Tibial artery (tissue), 4 donors: ENCODE measurements at regions not wholly inside any gene's neighbourhood (a gene's known extent, or its start where the extent isn't known, plus 50 kb on each side); places are given as distances from the start of the nearest gene placed in this dataset.

ENCODE experiments used
- DNase-seq, 2 donors: peaks; one replicate each; pipeline ENCODE4 v3.0.0-alpha.2; 2019
- H3K27ac ChIP-seq, 2 donors: fragments of 200-600 bp; sonication (generic) in 1 of 2; 1 replicate in 1 of 2; 2 replicates in 1 of 2; pipeline ENCODE4 v1.5.1; 2018 to 2019; ENCODE audit warnings: mild to moderate bottlenecking in 1 of 2
- H3K27me3 ChIP-seq, 2 donors: fragments of 200-600 bp; sonication (generic) in 1 of 2; one replicate each; pipeline versions ENCODE4 v1.5.1 to v1.6.0; 2016 to 2019
- H3K36me3 ChIP-seq, 3 donors: fragments of 200-600 bp; sonication (generic) in 2 of 3; one replicate each; pipeline ENCODE4 v1.5.1; 2016 to 2019; ENCODE audit warnings: mild to moderate bottlenecking in 2 of 3
- H3K4me1 ChIP-seq, 4 donors: fragments of 200-600 bp; sonication (generic) in 2 of 4; 1 replicate in 3 of 4; 2 replicates in 1 of 4; pipeline ENCODE4 v1.5.1; 2016 to 2019
- H3K4me3 ChIP-seq, 2 donors: fragments of 200-600 bp; sonication (generic) in 1 of 2; 1 replicate in 1 of 2; 2 replicates in 1 of 2; pipeline ENCODE4 v1.5.1; 2018 to 2019; ENCODE audit warnings: mild to moderate bottlenecking in 2 of 2
- H3K9me3 ChIP-seq, 3 donors: fragments of 200-600 bp; sonication (generic) in 1 of 3; one replicate each; pipeline ENCODE4 v1.5.1; 2016 to 2019
- CTCF ChIP-seq, 2 experiments: fragments of 200-600 bp in 1 of 2; fragments of 450-650 bp in 1 of 2; IDR thresholded peaks; one replicate each; pipeline ENCODE4 v1.5.1; 2017 to 2019; ENCODE audit warnings: antibody characterized with exemption in 2 of 2, mild to moderate bottlenecking in 1 of 2, moderate library complexity in 1 of 2
- intact Hi-C: fragments of 100-400 bp; cut with DNase I; formaldehyde crosslinking; loops from one replicate; pipeline ENCODE4 v1.15.0; 2023; ENCODE audit warnings: low total_unique reads

GRCh38 chr11:44376423-44376822 lies 66.5 kb upstream of the ALX4 start:
- H3K4me3 ChIP-seq, result no peak overlapping the region
- H3K36me3 ChIP-seq, result no peaks in the 10 kb centered on the region
- intact Hi-C loops, result no loop called here
- H3K9me3 ChIP-seq, result peaks cover 0 to 7% (median 0%) of the 10 kb centered on the region in 3 donors
- DNase-seq, result no peak
- TF ChIP-seq CTCF (IDR thresholded peaks at IDR 0.05), result no peak
- H3K27me3 ChIP-seq, result peaks cover 0 to 21% of the 10 kb centered on the region in 2 donors
- H3K27ac ChIP-seq, result no peak overlapping the region
- H3K4me1 ChIP-seq, result no peaks in the 10 kb centered on the region

- no peak for DNase-seq
- no peak overlapping the region for H3K4me3 ChIP-seq
- TF ChIP-seq CTCF (IDR thresholded peaks at IDR 0.05), result no peak
- intact Hi-C loops, result no loop called here
- H3K36me3 ChIP-seq, result no peaks in the 10 kb centered on the region
- H3K4me1 ChIP-seq, result no peaks in the 10 kb centered on the region
- peaks cover 0 to 7% (median 0%) of the 10 kb centered on the region in 3 donors for H3K9me3 ChIP-seq
- H3K27me3 ChIP-seq, result peaks cover 0 to 27% of the 10 kb centered on the region in 2 donors
- H3K27ac ChIP-seq, result no peak overlapping the region
Observed at GRCh38 chr11:44377121-44377520, 67.2 kb upstream of the ALX4 start.

GRCh38 chr11:44377914-44378321 lies 68.0 kb upstream of the ALX4 start:
- H3K27ac ChIP-seq, result no peak overlapping the region
- intact Hi-C loops, result no loop called here
- DNase-seq, result no peak
- H3K9me3 ChIP-seq, result peaks cover 0 to 7% (median 0%) of the 10 kb centered on the region in 3 donors
- no peaks in the 10 kb centered on the region for H3K36me3 ChIP-seq
- H3K4me3 ChIP-seq, result no peak overlapping the region
- peaks cover 0 to 31% of the 10 kb centered on the region in 2 donors for H3K27me3 ChIP-seq
- no peak for TF ChIP-seq CTCF (IDR thresholded peaks at IDR 0.05)
- H3K4me1 ChIP-seq, result no peaks in the 10 kb centered on the region

- Histone ChIP-seq H3K4me1 (no peaks in the 10 kb centered on the region), H3K4me3 (no peak overlapping the region), H3K36me3 (no peaks in the 10 kb centered on the region), H3K27ac (no peak overlapping the region), H3K9me3 (peaks cover 0 to 7% (median 0%) of the 10 kb centered on the region in 3 donors), H3K27me3 (peaks cover 0 to 39% of the 10 kb centered on the region in 2 donors)
- no peak for TF ChIP-seq CTCF (IDR thresholded peaks at IDR 0.05)
- intact Hi-C loops, result no loop called here
- DNase-seq, result no peak
Observed at GRCh38 chr11:44379141-44380008, 69.4 kb upstream of the ALX4 start.

- no peak overlapping the region for H3K4me3 ChIP-seq
- H3K27me3 ChIP-seq, result peaks cover 0 to 45% of the 10 kb centered on the region in 2 donors
- no peak for DNase-seq
- H3K36me3 ChIP-seq, result no peaks in the 10 kb centered on the region
- peaks cover 0 to 7% (median 0%) of the 10 kb centered on the region in 3 donors for H3K9me3 ChIP-seq
- no peak for TF ChIP-seq CTCF (IDR thresholded peaks at IDR 0.05)
- H3K4me1 ChIP-seq, result no peaks in the 10 kb centered on the region
- intact Hi-C loops, result no loop called here
- H3K27ac ChIP-seq, result no peak overlapping the region
Observed at GRCh38 chr11:44380009-44380313, 70.0 kb upstream of the ALX4 start.
